GM13976 (cell line): ENCODE measurements at regions not wholly inside any gene's neighbourhood (a gene's known extent, or its start where the extent isn't known, plus 50 kb on each side); places are given as distances from the start of the nearest gene placed in this dataset.

Source experiments
- DNase-seq: peaks from one replicate; pipeline ENCODE4 v3.0.0; 2012; ENCODE audit warnings: low spot score
- CTCF ChIP-seq: IDR thresholded peaks from 2 replicates; pipeline ENCODE4 v1.5.1; 2012; ENCODE audit warnings: borderline replicate concordance, mild to moderate bottlenecking; ENCODE audit not compliant: insufficient read depth; ENCODE audit errors: extremely low read depth, missing control alignments, control extremely low read depth
- in situ Hi-C: fragments of 300-500 bp; cut with MboI; formaldehyde crosslinking; loops from one replicate; pipeline ENCODE4 v1.12.0; 2022; ENCODE audit warnings: low sequenced_read_pairs, mixed read lengths, inconsistent platforms; ENCODE audit not compliant: unreplicated experiment

DNA sequence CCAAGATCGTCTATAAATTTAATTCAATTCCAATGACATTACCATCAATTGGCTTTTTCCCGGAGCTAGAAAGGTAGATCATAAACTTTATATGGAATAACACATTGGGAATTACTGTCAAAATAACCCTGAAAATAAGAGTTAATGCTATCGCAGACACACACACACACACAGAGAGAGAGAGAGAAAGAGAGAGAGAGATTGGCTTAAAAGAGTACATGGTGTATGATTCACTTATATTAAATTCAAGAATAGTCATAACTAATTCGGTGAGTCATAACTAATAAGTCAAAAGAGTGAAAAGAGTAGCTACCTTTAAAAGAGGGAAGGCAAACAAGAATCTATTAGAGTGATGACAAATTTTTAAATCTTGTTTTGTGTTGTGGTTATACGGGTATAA lies 425.5 kb downstream of the TBC1D32 start:
- in situ Hi-C loops = no loop called here
- no peak for DNase-seq
- no peak for TF ChIP-seq CTCF

DNA sequence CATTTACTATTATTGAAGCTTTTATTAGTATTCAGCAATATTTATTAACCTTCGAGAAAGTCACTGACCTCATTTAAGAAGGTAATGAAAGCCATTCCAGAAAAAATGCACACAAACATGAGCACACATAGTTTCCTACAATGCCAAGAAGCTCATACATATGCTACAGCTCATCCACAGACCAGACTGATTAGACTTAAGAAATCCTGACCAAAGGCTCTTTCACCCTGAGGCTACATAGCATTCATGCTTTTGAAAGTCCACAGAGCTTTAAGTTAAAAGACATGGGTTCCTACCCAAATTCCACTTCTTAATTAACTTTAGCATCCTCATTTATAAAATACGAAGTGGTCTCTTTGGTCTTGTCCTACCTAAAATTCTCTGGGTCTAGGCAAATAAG lies 430.4 kb downstream of the TBC1D32 start:
- no peak for DNase-seq
- no peak for TF ChIP-seq CTCF
- in situ Hi-C loops = no loop called here

DNA sequence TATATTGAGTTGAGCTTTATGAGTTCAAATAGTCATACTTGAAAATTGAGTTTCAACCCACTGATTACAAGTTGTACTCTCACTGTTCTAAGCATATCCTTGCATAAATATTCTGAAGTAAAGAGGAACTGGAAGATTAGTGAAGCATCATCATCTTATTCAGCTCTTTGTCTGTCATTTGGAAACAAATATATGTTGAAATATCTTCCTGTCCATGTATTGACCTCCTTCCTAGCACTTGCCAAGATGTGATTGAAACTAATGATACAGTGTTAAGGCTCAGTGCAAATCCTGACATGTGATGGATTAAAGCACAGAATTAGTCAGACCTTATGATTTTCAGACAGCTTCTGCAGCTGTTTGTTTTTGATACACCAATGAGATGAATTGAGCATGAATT lies 434.3 kb downstream of the TBC1D32 start:
- no peak for DNase-seq
- TF ChIP-seq CTCF = no peak
- in situ Hi-C loops = no loop called here

DNA sequence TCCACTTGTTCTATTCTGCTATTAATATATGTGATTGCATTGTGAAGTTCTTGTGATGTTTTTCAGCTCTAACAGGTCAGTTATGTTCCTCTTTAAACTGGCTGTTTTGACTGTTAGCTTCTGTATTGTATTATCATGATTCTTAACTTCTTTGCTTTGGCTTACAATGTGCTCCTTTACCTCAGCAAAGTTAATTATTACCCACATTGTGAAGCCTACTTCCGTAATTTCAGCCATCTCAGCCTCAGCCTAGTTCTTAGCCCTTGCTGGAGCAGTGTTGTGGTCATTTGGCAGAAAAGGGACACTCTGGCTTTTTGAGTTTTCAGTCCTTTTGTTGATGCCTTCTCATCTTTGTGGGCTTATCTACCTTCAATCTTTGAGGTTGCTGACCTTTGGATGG lies 440.2 kb downstream of the TBC1D32 start:
- no peak for TF ChIP-seq CTCF
- in situ Hi-C loops = no loop called here
- no peak for DNase-seq

DNA sequence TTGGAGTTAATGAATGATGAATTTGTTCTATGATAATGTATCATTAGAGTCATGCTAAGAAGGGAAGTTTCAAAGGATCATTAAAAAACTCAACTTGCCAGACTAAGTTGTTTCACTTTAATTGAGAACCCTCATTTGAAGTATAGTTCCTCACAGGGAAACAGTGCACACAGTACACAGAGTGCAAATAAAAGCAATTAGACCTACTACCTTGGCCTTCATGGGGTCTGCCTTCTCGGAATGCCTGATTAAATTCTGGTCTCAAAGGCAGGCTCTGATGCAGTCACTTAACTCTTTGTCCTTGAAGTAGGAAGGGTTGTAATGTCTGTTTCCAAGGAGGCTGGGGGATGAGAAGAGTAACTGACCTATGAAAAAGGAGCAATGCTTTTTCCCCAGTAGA lies 457.3 kb downstream of the TBC1D32 start:
- in situ Hi-C loops = no loop called here
- no peak for DNase-seq
- TF ChIP-seq CTCF = no peak

DNA sequence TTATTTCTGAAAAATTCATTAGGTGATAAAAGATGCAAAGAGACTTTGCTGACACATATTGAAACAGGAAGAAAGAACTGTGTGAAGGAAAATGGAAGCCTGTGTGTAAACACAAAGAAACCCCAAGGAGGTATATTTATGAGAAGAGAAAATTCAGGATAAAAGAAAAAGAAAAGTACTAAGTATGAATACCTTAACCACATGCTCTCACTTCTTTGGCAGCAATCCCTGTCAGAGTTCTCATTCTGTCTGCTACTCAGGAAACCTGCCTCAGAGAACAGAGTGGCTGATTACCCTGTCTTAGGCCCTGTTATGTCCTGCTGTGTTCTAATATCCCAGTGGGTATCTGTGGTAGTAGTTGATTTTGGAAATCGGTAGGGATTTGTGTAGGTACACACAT lies 457.9 kb downstream of the TBC1D32 start:
- in situ Hi-C loops = no loop called here
- TF ChIP-seq CTCF = no peak
- DNase-seq = no peak

DNA sequence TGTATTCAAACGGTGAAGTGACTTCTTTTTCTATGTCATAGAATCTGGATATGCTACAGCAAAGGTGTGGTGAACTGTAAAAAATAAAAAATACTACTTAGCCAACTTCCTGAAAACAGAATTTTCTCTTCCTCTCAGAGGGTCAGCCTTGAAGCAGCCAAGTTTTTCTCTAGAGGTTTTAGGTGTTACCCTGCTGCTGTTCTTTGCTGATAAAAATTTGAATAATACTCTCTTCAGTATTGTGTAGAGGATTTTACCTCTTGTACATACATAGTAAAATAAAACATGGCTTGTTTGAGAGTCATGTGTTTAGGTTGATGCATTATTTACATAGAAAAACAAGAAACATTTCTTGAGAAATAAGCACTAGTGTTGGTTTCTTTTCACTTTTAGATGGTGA lies 458.4 kb downstream of the TBC1D32 start:
- in situ Hi-C loops = no loop called here
- no peak for DNase-seq
- no peak for TF ChIP-seq CTCF
